Testis (tissue), 2 donors: ENCODE measurements at regions not wholly inside any gene's neighbourhood (a gene's known extent, or its start where the extent isn't known, plus 50 kb on each side); places are given as distances from the start of the nearest gene placed in this dataset.

Experiments used
- CTCF ChIP-seq, 3 experiments: fragments of 450-650 bp in 2 of 3; fragments of 200-600 bp in 1 of 3; sonication (generic) in 1 of 3; IDR thresholded peaks; one replicate each; pipeline ENCODE4 v1.5.1; 2016 to 2019; ENCODE audit warnings: antibody characterized with exemption in 3 of 3, mild to moderate bottlenecking in 2 of 3, moderate library complexity in 1 of 3
- POLR2A ChIP-seq: fragments of 450-650 bp; IDR thresholded peaks from one replicate; pipeline ENCODE4 v1.6.1; 2017; ENCODE audit warnings: antibody characterized with exemption, mild to moderate bottlenecking, moderate library complexity

- no peak for TF ChIP-seq CTCF (IDR thresholded peaks at IDR 0.05)
- TF ChIP-seq POLR2A: no peak
These were observed 343.1 kb upstream of the MBL2 start for GRCh38 chr10:53115660-53116059.
